Neuron (in vitro differentiated cells): ENCODE measurements at regions not wholly inside any gene's neighbourhood (a gene's known extent, or its start where the extent isn't known, plus 50 kb on each side); places are given as distances from the start of the nearest gene placed in this dataset.

Source experiments
- H2AFZ ChIP-seq: one replicate; pipeline ENCODE4 v1.6.1; 2013; ENCODE audit warnings: low read depth, mild to moderate bottlenecking, inconsistent platforms, low read length, moderate library complexity
- H3K27me3 ChIP-seq: one replicate; pipeline ENCODE4 v1.6.1; 2013; ENCODE audit warnings: low read length; ENCODE audit not compliant: insufficient read depth
- H3K36me3 ChIP-seq: one replicate; pipeline ENCODE4 v1.6.1; 2013; ENCODE audit warnings: low read length; ENCODE audit not compliant: insufficient read depth
- H3K4me1 ChIP-seq: one replicate; pipeline ENCODE4 v1.6.1; 2013; ENCODE audit warnings: low read length; ENCODE audit not compliant: insufficient read depth
- H3K4me3 ChIP-seq: 2 replicates; pipeline ENCODE4 v1.5.1; 2013; ENCODE audit warnings: mild to moderate bottlenecking, low read length, moderate library complexity
- H3K9me3 ChIP-seq: one replicate; pipeline ENCODE4 v1.6.1; 2013; ENCODE audit warnings: low read length

- H2AFZ ChIP-seq, result no peak overlapping the region
- no peaks in the 10 kb centered on the region for H3K9me3 ChIP-seq
- H3K4me3 ChIP-seq, result no peak overlapping the region
- no peaks in the 10 kb centered on the region for H3K36me3 ChIP-seq
- no peaks in the 10 kb centered on the region for H3K4me1 ChIP-seq
- no peaks in the 10 kb centered on the region for H3K27me3 ChIP-seq
Observed at GRCh38 chr9:90025816-90026215, 421.0 kb downstream of the GADD45G start.

GRCh38 chr9:90027296-90027790 lies 422.5 kb downstream of the GADD45G start:
- Histone ChIP-seq H3K36me3 (no peaks in the 10 kb centered on the region), H2AFZ (no peak overlapping the region), H3K9me3 (no peaks in the 10 kb centered on the region), H3K4me1 (no peaks in the 10 kb centered on the region), H3K4me3 (no peak overlapping the region), H3K27me3 (no peaks in the 10 kb centered on the region)

DNA sequence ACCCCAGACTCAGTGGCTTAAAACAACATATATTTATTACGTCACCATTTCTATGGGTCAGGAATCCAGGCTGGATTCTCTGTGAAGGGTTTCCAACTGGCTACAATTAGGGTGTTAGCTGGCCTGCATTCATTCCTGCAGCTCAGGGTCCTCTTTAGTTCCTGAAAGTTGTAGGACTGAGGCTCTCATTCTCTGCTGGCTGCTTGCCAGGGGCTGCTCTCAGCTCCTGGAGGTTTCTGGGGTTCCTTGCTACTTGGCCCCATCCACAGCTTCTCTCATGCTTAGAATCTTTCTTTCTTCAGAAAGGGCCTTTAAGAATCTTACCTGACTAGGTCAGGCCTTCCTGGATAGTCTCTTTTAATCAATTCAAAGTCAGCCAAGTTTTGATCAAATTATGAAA lies 424.6 kb downstream of the GADD45G start:
- Histone ChIP-seq H3K4me3 (no peak overlapping the region), H2AFZ (no peak overlapping the region), H3K27me3 (no peaks in the 10 kb centered on the region), H3K4me1 (no peaks in the 10 kb centered on the region), H3K9me3 (no peaks in the 10 kb centered on the region), H3K36me3 (no peaks in the 10 kb centered on the region)

DNA sequence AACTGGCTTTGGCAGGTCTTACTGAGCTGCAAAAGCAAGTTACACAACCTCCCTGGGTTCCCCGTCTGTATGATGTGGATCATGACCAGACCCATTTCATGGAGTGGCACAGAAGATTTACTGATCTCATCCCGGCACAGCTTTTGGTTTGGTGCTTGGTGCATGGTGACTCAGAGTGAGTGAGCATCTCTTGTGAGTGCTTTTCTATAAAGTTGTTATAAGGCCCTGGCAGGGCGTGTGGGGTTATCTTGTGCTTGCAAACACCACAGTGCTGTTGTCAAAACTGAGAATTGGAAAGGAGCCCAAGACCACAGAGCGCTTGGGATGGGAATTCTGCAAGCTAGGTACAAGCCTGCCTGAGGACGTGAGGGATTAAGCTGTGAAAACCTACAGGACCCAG lies 425.2 kb downstream of the GADD45G start:
- H3K9me3 ChIP-seq, result no peaks in the 10 kb centered on the region

DNA sequence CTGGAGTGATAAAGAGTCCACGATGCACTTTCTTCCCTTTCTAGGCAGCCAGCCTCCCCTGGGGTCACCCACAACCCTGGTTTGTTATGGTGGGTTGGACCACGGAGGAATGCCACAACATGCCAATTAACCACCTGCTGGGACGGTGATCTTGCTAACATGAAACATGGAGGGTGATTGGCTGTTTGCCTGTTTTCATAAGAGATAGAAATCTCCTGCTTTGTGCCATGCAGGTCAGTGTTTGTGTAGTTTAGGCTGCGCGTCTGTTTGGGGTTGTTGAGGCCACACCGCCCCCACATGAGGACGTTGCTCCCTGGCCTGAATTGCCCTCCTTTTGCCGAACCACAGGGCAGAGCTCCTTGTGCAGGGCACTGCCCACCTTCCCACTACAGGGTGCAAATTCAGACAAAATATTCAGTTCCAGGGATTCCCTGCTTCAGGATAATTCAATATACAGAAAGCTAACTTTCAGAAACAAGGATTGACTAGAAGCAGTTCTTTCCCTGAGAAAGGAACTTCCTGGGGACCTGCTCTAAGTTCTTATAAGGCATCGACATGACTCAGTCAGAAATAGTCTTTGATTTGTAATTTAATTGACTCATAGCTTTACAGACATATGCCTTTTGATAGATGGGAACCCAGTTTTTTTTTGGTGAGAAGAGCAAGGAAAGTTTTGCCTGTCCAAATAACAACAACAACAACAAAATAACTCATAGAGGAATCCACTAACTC lies 427.6 kb downstream of the GADD45G start:
- Histone ChIP-seq H3K27me3 (no peaks in the 10 kb centered on the region), H3K9me3 (no peaks in the 10 kb centered on the region), H2AFZ (no peak overlapping the region), H3K4me1 (no peaks in the 10 kb centered on the region), H3K36me3 (no peaks in the 10 kb centered on the region), H3K4me3 (no peak overlapping the region)

More for the DNA sequence above, 425.2 kb downstream of the GADD45G start:
- no peaks in the 10 kb centered on the region for H3K4me1 ChIP-seq
- H3K4me3 ChIP-seq, result no peak overlapping the region
- H2AFZ ChIP-seq, result no peak overlapping the region
- no peaks in the 10 kb centered on the region for H3K27me3 ChIP-seq
- no peaks in the 10 kb centered on the region for H3K36me3 ChIP-seq

GRCh38 chr9:90033028-90033650 lies 428.3 kb downstream of the GADD45G start:
- Histone ChIP-seq H3K36me3 (no peaks in the 10 kb centered on the region), H3K4me1 (no peaks in the 10 kb centered on the region), H2AFZ (no peak overlapping the region), H3K9me3 (no peaks in the 10 kb centered on the region), H3K27me3 (no peaks in the 10 kb centered on the region), H3K4me3 (no peak overlapping the region)

- H2AFZ ChIP-seq, result no peak overlapping the region
- no peaks in the 10 kb centered on the region for H3K9me3 ChIP-seq
- H3K4me3 ChIP-seq, result no peak overlapping the region
- no peaks in the 10 kb centered on the region for H3K27me3 ChIP-seq
- H3K4me1 ChIP-seq, result no peaks in the 10 kb centered on the region
- H3K36me3 ChIP-seq, result no peaks in the 10 kb centered on the region
Observed at GRCh38 chr9:90034071-90034470, 429.3 kb downstream of the GADD45G start.

DNA sequence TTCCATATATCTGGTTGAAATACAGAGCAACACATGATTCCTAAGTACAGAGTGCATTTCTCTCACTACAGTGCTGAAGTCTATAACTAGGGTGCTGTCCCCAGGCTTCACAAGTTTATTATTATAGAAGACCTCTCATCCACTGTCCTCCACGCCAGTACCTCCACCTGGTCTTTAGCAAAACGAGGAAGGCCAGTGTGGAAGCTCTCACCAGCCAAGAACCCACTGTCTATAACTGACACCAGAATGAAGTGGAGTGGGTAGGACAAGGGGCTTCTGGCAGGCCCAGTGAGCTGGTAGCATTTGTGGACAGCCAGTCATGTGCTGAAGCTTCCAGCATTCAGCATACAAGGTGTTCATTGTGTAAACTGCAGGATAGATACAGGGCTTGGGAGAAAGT lies 430.7 kb downstream of the GADD45G start:
- Histone ChIP-seq H3K36me3 (no peaks in the 10 kb centered on the region), H3K9me3 (no peaks in the 10 kb centered on the region), H3K4me3 (no peak overlapping the region), H2AFZ (no peak overlapping the region), H3K4me1 (no peaks in the 10 kb centered on the region), H3K27me3 (no peaks in the 10 kb centered on the region)

GRCh38 chr9:90037146-90037797 lies 432.5 kb downstream of the GADD45G start:
- no peak overlapping the region for H3K4me3 ChIP-seq
- no peaks in the 10 kb centered on the region for H3K27me3 ChIP-seq
- H3K9me3 ChIP-seq, result no peaks in the 10 kb centered on the region
- H2AFZ ChIP-seq, result no peak overlapping the region
- no peaks in the 10 kb centered on the region for H3K4me1 ChIP-seq
- no peaks in the 10 kb centered on the region for H3K36me3 ChIP-seq

- no peak overlapping the region for H2AFZ ChIP-seq
- no peaks in the 10 kb centered on the region for H3K27me3 ChIP-seq
- H3K4me1 ChIP-seq, result no peaks in the 10 kb centered on the region
- no peak overlapping the region for H3K4me3 ChIP-seq
- no peaks in the 10 kb centered on the region for H3K9me3 ChIP-seq
- H3K36me3 ChIP-seq, result no peaks in the 10 kb centered on the region
Observed at GRCh38 chr9:90038763-90039162, 434.0 kb downstream of the GADD45G start.

GRCh38 chr9:90044263-90044662 lies 439.5 kb downstream of the GADD45G start:
- Histone ChIP-seq H3K27me3 (no peaks in the 10 kb centered on the region), H3K36me3 (no peaks in the 10 kb centered on the region), H2AFZ (no peak overlapping the region), H3K4me1 (peaks cover 5% of the 10 kb centered on the region), H3K4me3 (no peak overlapping the region), H3K9me3 (no peaks in the 10 kb centered on the region)

- no peaks in the 10 kb centered on the region for H3K9me3 ChIP-seq
- no peaks in the 10 kb centered on the region for H3K36me3 ChIP-seq
- H3K4me3 ChIP-seq, result no peak overlapping the region
- peaks cover 5% of the 10 kb centered on the region for H3K4me1 ChIP-seq
- H3K27me3 ChIP-seq, result no peaks in the 10 kb centered on the region
- no peak overlapping the region for H2AFZ ChIP-seq
Observed at GRCh38 chr9:90044710-90045151, 439.9 kb downstream of the GADD45G start.

DNA sequence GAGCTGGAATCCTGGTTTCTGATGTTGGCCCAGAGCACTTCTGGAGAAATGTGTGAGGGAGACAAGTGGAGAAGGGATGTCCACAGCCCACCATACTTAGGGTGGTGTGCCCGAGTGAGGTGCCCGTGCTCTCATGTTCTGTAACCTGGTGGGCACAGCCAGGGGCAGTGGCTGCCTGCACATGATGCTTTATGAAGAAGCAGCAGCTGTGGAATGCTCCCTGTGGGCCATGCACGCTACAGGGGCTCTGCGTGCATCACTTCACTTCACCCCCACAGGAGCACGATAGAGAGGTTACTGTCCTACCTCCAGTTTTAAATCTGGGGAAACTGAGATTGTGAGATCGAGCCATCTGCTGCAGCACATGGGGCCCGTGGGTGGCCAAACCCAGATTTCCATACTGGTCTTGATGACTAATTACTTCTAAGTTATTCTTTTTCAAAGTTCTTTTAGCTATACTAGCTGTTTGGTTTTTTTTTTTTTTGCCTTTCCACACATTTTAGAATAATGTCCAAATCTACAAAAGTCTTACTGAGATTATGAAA lies 441.6 kb downstream of the GADD45G start:
- Histone ChIP-seq H2AFZ (no peak overlapping the region), H3K9me3 (no peaks in the 10 kb centered on the region), H3K4me1 (peaks cover 5% of the 10 kb centered on the region), H3K4me3 (no peak overlapping the region), H3K27me3 (no peaks in the 10 kb centered on the region), H3K36me3 (no peaks in the 10 kb centered on the region)
